Spleen (tissue), 7 donors: ENCODE measurements at regions not wholly inside any gene's neighbourhood (a gene's known extent, or its start where the extent isn't known, plus 50 kb on each side); places are given as distances from the start of the nearest gene placed in this dataset.

Source experiments
- CTCF ChIP-seq, 11 experiments: fragments of 200-600 bp in 7 of 11; fragments of 450-650 bp in 4 of 11; sonication (generic) in 4 of 11; IDR thresholded peaks in 8 of 11; conservative IDR thresholded peaks in 3 of 11; 1 replicate in 7 of 11; 2 replicates in 4 of 11; pipeline versions ENCODE4 v1.4.0 to v1.8.0; 2016 to 2021; ENCODE audit warnings: antibody characterized with exemption in 11 of 11, inconsistent platforms in 4 of 11, mild to moderate bottlenecking in 1 of 11
- POLR2A ChIP-seq, 3 donors: fragments of 450-650 bp; IDR thresholded peaks; one replicate each; pipeline ENCODE4 v1.5.1; 2017; ENCODE audit warnings: antibody characterized with exemption in 3 of 3, mild to moderate bottlenecking in 1 of 3
- donor health status: DM: no; HTN: no; CAD: no; lungs with moderate emphysema.
- donor health status: DM: no; HTN: no; CAD: no.
- donor health status: DM: no; HTN: no; CAD: no.

GRCh38 chr20:37615340-37616109, 78.3 kb upstream of the CTNNBL1 start:
- TF ChIP-seq CTCF (IDR thresholded peaks at IDR 0.05 in 8 of 11, conservative IDR thresholded peaks at IDR 0.05 in 3 of 11) (peak in 8 of 11 experiments; percentile 29 to 82 (median 72)), POLR2A (IDR thresholded peaks at IDR 0.05) (no peak)
